ENCODE measurements at regions not wholly inside any gene's neighbourhood (a gene's known extent, or its start where the extent isn't known, plus 50 kb on each side); places are given as distances from the start of the nearest gene placed in this dataset.
A peak's percentile ranks its signal among the peaks of the same experiment; 100 is the strongest.

DNA sequence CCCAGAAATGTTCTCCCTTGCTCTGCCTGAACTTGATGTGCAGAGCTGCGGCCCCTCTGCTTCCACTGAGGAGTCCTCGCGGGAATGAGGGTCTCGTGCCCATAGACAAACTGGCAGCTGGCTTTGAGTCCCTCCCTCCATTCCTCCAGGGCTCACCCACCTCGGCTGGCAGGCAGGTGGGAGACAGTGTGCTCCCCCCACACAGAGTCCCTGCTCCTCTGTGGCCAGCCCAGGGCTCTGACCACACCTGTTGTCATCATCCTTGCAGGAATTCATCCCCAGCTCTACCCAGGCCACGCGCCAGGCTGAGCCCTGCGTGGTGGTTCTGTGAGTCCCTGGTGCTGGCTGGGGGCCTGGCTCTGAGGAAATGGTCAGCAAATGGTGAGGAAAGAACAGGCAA is 521.9 kb downstream of the TBC1D22A start:
- FAIRE-seq (no peak), DNase-seq (ENCODE audit: low spot score) (no peak)

DNA sequence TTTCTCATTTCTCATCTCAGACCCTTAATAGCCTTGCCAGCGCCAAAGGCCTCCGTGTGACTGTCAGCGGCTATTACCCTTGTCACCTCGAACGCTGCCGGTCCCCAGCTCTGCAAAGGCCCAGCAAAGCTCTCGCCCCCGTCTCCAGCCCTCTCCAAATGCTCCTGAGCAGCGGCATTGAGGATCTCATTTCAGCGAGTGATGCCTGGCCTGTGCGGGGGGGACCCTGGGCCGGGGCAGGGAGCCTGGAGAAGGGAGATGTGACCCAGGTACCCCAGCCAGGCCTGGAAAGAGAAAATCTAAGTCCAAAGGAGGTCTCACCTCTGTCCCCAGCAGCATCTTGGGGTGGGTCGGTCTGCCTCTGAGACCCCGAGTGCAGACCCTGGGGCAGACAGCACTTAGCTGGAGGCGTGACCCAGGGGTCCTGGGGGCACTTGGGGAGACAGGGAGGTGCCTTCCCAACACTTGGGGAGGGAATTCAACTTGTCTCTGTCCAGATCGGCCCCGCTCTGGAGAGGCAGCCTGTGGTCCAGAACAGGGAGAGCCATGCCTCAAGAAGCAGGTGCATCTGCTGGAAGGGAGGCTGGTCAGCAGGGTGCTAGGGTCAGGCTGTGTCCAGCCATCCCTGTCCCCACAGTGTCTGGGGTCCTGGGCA is 521.3 kb downstream of the TBC1D22A start:
- FAIRE-seq (no peak), DNase-seq (ENCODE audit: low spot score) (no peak)

DNA sequence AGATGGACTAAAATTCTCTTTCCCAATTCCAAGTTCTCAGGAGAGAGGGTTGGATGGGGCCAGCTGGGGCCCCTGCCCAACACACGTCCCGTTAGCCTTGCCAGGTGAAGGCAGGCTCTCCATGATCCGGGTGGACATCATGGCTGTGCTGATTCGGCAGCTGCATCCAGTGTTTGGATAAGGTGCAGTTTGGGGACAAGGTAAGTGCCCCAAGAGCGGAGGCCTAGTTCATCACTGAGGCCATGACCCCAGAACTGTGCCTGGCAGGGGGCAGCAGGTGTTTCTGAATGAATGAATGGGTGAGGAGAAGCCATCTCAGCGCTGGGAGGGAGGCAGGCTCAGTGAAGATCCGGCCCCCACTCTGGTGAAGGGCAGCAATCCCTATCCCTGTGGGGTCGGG is 520.4 kb downstream of the TBC1D22A start:
- FAIRE-seq (no peak), DNase-seq (ENCODE audit: low spot score) (no peak)

DNA sequence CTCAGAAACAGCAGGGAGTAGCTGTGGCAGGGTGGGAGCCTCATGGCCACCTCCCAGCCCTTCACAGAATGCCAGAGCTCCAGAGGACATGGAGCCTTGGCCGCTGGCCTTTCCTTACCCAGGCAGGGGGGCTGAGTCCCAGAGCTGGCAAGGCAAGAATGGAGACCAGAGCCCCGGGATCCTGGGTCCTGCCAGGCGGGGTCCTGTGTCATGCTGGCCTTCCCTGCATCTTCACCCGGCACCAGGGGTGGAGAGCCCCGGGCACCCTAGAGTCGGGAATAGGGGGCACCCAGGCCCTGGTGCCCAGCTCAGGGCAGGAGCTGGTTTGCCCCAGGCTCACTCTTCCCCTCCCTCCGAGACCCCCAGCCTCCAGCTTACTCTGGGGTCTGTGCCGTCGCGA is 519.9 kb downstream of the TBC1D22A start:
- DNase-seq (ENCODE audit: low spot score) (no peak), FAIRE-seq (no peak)

DNA sequence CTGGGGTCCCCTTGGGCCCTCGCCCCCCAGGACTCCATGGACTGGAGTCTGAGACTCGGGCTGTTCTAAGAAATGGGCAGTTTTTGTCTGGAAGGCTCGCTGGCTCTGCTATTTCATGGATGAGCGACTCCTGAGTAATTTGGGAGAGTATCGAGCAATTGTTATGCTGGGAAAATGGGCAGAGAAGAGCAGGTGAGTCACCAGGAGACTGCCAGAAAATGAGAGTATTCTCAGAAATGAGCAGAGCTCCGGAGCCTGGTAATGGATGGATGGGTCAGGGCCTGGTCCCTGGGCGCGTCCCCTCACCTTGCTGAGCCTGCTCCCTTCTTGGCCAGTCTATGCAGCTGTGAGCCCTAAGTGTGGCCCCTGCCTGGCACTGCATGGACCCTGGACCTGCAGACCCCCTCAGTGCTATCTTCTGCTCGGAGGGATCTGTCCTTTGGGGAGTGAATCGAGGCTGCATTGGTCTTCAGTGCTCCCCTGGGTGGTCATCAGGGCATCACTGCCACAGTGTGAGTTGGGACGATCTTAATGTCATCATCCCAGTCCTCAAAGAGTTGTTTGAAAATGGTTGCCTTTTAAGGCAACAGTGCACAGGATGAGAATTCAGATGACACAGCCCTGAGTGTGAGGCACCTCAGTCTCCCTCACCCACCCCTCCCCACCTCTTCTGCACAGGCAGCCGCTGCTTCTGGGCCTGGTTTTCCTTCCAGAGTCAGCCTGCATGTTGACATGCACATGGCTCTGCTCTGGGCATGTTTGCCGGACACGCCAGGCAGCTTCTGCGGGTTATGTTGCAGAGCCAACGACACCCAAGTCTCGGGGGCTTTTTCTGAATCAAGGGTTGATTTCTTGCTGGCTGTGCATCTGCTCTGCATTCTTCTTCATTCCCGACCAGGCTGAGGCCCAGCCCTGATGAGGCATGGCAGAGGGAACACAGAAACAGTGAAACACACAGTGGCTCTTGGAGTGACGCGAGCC is 519.0 kb downstream of the TBC1D22A start:
- peak; percentile 74 for FAIRE-seq
- DNase-seq (ENCODE audit: low spot score): peak; percentile 32

DNA sequence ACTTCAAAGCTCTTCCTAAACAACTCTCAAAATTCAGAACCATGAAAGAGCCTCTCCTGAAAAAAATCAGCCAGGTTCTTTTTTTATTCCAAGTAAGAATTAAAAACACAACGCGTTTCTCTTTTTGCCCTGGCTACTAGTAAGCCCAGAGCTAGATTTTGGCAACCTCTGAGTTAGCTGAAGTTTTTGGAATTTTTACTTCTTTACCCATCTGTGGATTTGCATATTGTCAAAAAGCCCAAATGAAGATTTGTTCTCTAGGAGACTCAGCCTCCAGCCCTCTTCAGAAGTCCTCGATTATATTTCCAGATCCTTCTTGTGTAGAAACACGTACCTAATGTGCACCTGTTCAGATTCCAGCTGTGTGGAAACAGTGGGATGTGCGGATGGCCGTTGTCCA is 517.9 kb downstream of the TBC1D22A start:
- DNase-seq (ENCODE audit: low spot score): no peak
- FAIRE-seq: no peak

DNA sequence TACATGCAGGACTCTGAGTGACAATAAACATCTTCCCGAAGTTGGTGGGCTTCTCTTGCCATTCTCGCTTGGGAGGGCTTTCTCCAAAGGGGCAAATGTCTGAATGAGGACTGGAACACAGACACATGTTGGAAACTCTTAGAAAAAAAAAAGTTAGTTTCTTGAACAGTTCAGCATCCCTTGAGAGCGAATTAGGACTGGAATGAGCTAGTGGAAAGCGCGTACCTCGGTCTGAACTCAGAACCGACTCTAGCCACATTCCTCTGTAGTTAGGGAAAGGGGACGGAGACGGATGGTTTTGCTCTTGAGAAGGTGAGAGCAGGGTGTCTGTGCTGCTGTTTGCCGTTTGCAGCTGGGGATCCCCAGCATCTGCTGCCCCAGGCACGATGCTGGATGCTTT is 517.3 kb downstream of the TBC1D22A start:
- FAIRE-seq (no peak), DNase-seq (ENCODE audit: low spot score) (no peak)

DNA sequence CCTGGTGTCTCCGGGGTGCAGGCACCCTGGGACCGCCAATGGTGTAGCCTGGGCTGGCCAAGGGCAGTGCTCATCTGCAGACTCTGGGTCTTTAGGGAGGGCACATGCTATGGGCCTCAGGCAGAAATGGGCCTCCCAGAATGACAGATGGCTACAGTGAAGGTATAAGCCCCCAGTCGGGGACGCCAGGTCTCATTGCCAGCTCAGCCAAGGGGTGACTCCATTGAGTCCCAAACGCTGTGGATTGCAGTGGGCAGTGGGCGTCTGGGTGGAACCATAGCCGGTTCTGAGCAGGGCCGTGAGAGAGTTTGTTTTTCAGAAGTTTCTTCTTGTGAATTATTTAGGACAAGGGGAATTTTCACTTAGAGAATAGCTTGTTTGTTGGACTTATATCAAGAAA is 516.9 kb downstream of the TBC1D22A start:
- FAIRE-seq (no peak), DNase-seq (ENCODE audit: low spot score) (no peak)

DNA sequence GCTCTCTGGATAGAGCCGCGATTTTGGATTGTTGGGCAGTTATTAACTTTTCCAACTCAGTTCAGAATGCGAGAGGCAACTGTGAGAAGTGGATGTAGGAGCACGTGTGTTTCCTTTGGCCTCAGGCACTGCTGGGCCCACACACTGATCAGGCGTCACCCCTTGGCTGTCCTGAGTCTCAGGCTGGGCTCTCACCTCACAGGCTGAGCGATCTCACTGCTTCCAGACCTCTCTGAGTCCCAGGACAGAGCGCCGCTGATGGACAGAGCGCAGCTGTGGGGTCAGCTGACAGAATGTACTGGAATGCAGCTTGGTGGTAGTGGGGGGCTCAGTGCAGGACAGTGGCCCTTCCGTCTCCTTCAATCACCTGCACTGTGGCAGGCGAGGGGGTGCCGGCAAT is 516.2 kb downstream of the TBC1D22A start:
- no peak for FAIRE-seq

DNA sequence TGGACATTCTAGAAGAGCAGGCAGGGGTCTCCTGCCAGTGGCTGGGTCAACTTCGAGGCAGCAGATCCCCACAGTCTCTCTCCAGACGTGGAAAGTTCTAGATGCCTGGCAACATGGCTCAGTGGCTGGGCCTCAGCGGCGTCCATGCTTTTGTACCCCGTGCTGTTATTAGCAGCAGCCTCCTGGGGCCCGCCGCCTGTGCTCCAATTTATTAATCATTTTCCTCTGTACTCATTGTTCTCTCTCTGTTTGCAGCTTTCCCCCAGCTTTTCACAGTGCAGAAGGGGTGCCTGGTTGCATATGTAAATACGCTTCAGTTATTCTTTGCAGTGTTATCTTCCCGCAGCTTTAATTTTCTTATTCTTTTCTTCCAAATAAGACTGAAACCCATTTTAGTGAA is 515.1 kb downstream of the TBC1D22A start:
- FAIRE-seq: no peak
- no peak for DNase-seq (ENCODE audit: low spot score)

More for the DNA sequence above, 516.2 kb downstream of the TBC1D22A start:
- DNase-seq (ENCODE audit: low spot score): no peak

DNA sequence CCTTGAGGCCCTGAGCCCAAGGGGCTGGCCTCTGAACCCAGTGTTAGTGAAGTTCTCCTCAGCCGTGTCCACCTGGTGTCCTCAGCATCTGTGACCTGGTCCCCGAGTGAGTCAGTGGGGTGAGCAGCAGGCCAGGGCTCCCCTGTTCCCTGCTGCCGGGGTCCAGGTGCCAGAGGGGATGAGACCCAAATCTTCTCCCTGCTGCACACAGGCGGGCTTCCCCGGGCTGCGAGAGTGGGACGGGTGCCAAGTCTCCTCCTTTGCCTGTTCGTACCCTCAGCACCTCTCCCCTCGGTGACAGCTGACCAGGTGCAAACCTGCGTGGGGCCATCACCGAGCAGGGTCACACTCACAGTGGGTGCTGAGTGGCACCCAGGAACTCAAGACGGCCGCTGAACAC is 514.5 kb downstream of the TBC1D22A start:
- no peak for DNase-seq (ENCODE audit: low spot score)
- FAIRE-seq: no peak

DNA sequence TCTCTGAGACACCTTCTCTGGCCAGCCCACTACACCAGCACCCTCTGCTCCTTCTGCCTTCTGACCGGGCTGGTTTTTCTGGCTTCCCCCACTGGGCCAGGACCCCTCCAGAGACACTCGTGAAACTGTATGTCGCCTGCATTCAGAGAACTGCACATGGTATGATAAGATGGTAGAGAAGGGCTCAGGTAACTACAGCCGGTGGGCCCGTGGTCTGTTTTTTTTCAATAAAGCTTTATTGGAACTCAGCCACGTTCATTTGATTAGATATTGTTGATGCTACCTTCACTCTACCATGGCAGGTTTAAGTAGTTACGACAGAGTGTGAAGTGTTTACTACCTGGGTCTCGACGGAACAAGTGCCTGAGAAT is 514.0 kb downstream of the TBC1D22A start:
- no peak for DNase-seq (ENCODE audit: low spot score)
- FAIRE-seq: no peak

DNA sequence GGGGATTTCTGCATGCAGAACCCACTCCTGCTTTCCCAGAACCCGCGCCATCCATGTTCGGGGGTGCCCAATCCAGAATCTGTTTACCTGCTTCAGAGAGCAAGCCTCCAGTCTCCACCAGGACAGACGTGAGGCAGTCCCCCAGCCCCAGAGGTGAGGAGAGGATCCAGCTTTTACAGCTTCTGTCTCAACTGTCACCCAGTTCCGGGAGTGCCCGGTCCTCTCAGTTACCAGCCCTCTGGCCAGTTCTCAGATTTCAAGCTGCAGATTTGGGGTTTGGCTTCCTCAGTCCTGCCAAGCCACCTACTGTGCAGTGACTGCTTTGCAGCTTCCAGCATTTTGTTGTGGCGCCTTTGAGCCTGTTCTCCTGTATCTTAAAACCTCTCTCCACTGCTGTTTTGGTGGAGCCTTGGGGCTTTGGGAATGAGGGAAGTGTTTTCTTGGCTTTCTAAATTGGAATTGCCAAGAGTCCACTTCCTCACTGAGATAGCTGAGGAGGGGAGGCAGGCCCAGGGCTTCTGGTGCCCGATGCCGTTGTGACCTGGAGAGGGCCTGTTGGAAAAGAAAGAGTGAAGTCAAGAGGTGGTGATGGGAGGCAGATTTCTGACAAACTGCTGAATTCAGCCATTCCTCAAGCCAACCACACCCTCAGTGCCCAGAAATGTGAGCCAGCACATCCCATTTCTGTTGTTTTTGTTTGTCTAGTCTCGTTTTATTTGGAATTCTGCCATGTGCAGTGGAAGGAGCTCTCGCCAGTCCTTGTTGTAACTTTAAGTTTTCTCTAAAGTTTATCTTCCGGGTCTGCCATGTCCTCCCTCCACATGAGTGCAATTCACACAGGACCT is 513.4 kb downstream of the TBC1D22A start:
- no peak for FAIRE-seq
- peak; percentile 23 for DNase-seq (ENCODE audit: low spot score)

DNA sequence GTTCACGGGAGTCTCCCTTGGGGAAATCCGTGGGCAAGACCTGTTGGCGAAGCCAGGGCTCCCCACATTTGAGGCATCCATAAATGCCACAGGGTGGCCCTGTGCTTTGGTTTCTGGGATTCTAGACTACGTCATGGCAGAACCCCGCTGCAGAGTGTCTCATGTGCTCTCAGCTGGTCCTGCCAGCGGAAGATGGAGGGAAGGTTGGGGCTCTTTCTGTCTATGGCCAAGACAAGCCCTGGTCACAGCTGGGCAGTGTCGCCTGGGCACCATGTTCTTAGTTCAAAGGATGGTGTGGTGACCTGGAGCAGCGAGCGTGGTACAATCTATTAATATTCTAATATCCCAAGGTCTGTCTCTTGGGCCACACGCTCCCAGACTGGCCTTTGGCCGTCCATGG is 511.7 kb downstream of the TBC1D22A start:
- no peak for DNase-seq (ENCODE audit: low spot score)
- no peak for FAIRE-seq

DNA sequence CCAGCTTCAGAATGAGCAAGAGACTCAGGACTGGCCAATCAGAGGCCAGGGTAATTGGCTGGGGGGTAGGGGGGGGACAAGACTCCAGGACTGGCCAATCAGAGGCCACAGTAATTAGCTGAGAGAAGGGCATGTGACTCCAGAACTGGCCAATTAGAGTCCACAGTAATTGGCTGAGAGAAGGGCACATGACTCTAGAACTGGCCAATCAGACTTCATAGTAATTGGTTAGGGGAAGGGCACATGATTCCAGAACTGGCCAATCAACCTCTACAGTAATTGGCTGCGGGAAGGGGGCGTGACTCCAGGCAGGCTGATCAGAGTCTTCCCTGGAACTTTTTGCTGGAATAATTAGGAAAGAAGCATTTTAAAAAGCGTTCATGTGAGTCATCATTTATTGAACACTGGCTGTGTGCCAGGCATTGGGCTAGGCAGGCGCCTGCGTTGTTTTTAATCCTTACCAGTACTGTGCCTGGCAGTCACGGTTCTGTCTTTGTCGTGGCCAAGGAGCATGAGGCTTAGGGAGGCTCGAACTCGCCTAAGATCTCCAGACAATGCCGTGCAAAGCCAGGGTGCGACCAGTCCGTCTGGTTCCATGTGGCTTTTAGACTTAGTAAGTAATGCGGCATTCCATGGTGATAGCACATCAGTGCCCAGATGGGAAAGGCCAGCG is 508.1 kb downstream of the TBC1D22A start:
- FAIRE-seq (no peak), DNase-seq (ENCODE audit: low spot score) (peak; percentile 27)

DNA sequence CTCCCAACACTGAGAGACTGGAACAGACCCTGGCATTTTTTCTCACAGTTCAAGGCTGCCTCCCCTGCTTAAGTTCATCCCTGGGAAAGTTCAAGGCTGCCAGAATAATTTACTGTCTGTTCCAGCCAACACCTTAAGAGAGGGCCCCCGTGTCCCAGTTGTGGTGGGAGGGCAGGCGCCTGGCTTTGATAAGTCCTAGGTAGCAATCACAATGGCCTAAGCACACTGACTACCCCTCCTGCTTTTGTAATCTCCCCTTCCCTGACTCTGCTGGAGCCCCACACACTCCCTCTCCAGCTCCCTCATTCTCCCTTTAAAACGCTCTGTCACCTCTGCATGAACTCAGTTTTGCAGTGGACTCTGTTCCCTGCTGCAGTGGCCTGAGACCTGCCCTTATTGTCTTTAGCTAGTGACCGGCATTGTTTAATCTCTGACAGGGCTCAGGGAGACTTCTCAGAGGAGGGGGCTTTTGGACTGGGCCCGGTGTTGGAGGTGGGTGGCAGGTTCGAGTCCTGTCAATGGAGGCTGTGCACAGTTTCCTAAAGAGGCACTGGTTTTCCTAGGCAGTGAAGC is 507.2 kb downstream of the TBC1D22A start:
- DNase-seq (ENCODE audit: low spot score) (no peak), FAIRE-seq (no peak)

DNA sequence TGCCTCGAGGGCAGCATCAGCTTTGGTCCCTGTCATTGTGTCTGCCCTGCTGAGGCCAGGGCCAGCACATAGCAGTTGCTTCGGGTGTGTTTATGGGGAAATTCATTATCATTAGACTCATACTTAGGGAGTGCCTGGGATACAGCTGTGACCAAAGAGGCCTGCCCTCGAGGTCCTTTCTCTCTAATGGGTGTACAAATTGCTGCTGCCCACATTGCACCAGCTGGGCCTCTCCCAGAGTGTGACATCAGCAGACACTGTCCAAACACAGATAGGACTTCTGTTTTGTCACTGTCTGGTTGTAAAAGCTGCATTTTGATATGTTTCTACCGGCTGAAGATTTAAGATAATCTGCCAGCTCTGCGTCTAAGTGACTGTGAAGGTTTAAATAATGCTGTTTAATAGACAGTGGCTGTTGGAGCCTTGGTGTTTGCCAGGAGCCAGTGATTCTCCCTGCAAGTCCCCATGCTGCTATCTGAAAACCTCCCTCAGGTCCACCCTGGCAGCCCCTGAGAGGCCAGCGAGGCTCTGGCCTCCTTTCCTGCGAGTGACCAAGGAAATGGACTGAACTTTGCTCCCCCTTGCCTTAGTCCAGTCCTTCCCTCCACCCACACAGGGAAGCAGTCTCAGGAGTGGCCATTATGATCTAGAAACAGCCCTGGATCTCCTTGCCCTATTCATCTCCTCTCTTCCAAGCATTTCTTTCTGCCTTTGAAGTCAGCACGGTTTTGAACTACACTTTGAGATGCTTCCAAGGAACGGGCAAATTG is 505.2 kb downstream of the TBC1D22A start:
- FAIRE-seq (no peak), DNase-seq (ENCODE audit: low spot score) (no peak)

DNA sequence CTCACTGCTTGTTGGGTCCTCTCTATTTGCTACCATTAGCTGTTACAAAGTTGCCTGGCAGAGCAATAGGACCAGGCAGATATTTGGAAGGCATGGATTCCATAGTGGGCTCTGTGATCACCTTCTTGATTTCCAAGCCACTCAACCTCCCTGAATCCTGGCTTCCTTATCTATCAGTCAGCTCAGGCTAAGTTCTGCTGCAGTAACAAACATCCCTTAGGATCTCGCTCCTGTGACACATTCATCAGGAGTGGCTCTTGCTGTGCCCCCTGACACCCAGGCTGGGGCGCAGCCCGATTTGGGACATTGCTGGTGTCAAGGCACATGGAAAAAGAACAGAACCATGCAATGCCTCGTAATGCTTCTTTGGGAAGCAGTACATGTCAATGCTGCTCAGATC is 503.9 kb downstream of the TBC1D22A start:
- DNase-seq (ENCODE audit: low spot score): no peak
- no peak for FAIRE-seq

DNA sequence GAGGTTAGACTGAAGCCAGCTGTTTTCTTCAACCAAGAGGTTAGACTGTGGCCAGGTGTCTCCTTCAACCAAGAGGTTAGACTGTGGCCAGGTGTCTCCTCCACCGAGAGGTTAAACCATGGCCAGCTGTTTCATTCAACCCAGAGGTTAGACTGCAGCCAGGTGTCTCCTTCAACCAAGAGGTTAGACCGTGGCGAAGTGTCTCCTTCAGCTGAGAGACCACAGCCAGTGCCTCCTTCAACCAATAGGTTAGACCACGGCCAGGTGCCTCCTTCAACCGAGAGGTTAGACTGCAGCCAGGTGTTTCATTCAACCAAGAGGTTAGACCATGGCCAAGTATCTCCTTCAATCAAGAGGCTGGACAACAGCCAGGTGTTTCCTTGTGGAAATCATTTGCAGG is 498.1 kb downstream of the TBC1D22A start:
- FAIRE-seq (no peak), DNase-seq (ENCODE audit: low spot score) (no peak)

DNA sequence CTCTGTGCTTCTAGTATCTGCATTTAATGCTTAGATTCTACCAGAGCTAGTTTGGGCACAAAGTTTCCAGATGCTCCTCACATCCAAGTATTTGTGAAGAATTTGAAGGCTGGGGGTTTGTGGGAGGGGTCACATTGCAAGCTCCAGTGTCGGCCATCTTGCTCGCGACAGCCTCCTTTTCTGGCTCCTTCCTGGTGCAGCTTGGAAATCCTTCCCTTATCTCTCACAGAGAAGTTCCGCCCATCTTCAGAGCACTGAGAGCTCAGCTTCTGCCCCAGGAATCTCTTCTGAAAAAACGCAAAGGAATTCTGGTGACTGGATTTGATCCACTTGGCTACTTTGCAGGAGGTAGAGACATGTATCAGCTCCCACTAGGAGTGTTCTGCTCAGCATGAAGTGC is 497.5 kb downstream of the TBC1D22A start:
- FAIRE-seq (no peak), DNase-seq (ENCODE audit: low spot score) (peak; percentile 38)
